ENCODE measurements at regions not wholly inside any gene's neighbourhood (a gene's known extent, or its start where the extent isn't known, plus 50 kb on each side); places are given as distances from the start of the nearest gene placed in this dataset.
A peak's percentile ranks its signal among the peaks of the same experiment; 100 is the strongest.
"Not testable (repeated sequence)": the region's sequence is repeated elsewhere in the genome, so short reads cannot be mapped to it uniquely, and the experiment has no call there.

DNA sequence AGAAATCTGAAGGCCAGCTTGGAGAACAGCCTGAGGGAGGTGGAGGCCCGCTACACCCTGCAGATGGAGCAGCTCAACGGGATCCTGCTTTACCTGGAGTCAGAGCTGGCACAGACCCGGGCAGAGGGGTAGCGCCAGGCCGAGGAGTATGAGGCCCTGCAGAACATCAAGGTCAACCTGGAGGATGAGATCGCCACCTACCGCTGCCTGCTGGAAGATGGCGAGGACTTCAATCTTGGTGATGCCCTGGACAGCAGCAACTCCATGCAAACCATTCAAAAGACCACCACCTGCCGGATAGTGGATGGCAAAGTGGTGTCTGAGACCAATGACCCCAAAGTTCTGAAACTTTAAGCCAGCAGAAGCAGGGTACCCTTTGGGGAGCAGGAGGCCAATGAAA, 318.4 kb downstream of the ZFHX3 start:
- DNase-seq (ENCODE audit: extremely low read depth in 1 of 11, low read depth in 9 of 11, low spot score in 4 of 11) = not testable (repeated sequence)

DNA sequence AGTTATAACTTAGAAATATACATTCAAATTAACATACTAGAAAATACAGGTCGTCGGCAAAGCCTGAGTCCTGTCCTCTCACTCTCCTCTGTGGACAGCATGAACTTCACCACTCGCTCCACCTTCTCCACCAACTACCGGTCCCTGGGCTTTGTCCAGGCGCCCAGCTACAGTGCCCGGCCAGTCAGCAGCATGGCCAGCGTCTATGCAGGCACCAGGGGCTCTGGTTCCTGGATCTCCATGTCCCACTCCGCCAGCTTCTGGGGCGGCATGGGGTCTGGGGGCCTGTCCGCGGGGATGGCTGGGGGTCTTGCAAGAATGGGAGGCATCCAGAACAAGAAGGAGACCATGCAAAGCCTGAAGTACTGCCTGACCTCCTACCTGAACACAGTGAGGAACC, 319.4 kb downstream of the ZFHX3 start:
- no peak for DNase-seq (ENCODE audit: extremely low read depth in 1 of 11, low read depth in 9 of 11, low spot score in 4 of 11)

DNA sequence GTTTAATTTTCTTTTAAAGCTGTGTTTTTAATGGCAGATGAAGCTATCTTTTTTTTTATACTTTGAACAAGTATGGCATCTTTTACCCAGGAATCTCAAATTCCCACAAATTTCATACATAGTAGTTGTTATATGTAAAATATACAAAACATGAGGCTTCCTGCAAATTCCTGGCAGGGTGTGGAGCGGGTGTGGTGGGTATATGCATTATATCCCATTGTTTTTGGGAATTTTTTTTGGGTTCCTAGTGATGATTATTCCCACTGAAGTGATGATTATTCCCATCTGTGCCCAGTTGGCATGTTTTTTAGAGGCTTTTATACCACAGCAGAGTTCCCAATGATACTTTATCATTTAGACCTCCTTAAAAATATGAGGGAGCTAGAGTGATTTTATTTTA, 320.4 kb downstream of the ZFHX3 start:
- DNase-seq (ENCODE audit: extremely low read depth in 1 of 11, low read depth in 9 of 11, low spot score in 4 of 11) = no peak

DNA sequence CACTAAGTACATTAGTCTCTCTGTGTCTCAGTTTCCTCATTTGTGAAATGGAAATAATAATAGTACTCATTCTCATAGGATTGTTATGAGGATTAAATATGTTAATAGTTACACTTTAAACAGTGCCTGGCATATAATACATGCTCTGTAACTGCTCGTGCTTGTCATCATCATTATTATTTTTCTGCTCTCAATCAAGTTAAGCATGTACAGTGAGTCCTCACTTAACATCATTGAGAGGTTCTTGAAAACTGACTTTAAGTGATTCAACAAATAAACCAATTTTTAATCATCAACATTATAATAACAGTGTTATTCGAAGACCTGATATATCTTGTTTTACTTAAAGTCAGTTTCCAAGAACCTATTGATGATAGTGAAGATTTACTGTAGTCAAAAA, 322.3 kb downstream of the ZFHX3 start:
- no peak for DNase-seq (ENCODE audit: extremely low read depth in 1 of 11, low read depth in 9 of 11, low spot score in 4 of 11)

DNA sequence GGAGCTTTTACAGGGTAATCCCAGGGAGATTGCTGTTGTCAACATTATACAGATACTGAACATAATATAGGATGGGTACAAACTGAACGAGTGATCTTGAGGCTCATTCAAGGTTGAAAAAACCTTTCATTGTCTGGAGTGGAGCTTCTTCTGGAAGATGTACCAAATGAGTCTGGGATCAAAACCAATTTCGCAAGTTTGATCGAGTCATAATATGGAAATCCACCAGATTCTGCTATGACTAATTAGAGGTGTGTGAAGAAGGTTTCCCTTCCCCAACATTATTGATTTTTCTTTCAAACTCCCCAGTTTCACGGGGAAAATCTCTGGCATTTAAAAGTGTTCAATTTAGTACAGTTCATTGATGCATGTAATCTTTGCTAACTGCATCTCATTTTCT, 324.1 kb downstream of the ZFHX3 start:
- DNase-seq (ENCODE audit: extremely low read depth in 1 of 11, low read depth in 9 of 11, low spot score in 4 of 11) = no peak

DNA sequence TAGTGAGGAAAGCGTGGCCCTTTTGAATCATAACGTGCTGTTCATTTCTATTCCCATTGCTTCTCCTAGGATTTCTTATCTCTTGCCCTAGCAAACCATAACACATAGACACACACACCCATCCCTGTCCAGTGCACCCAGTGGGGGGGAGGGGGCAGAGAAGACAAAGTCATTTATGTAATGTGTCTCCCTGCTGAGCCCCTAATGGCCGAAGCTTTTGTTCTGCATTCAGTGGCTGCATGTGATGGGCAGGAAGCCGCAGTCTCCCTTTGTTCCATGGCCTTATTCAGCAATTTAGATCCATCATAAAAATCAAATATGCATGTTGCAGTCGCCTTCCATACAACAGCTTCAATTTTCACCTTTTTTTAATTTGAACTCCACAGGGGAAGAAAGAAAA, 325.4 kb downstream of the ZFHX3 start:
- DNase-seq (ENCODE audit: extremely low read depth in 1 of 11, low read depth in 9 of 11, low spot score in 4 of 11) = no peak

DNA sequence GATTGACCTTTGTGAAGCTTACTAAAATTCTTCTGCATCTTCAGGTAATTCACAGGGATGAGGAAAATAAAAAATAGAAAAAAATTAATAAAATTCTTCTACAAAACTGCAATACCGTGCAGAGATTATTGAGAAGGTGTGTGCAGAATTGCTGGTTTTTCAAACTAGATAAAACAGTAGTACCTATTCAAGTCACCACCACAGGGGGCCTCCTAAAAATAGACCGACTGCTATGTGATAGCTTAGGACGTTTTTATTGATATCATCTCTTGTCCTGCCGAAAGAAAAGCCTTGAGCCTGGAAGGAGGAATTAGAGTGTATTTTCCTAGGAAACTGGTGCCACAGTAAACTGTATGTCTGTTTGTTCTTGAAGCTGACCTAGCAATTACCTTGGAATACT, 325.9 kb downstream of the ZFHX3 start:
- DNase-seq (ENCODE audit: extremely low read depth in 1 of 11, low read depth in 9 of 11, low spot score in 4 of 11) = no peak

DNA sequence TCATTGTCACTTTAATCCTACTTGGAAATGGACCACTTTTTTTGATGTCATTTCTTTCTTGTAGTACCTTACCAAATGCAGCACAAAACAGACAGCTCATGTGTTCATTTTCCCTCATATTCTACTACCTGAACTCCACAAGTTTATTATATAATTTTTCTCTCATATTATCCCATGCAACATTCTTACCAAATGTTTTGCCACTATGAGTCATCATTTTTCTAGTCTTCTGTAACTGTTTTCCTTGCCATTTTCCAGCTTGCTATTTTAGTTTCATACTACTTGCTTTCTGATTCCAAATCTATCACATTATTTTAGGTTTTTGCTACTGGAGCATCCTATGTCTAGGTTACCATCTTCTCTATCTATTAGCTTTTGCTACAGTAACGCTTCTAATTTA, 332.7 kb downstream of the ZFHX3 start:
- no peak for DNase-seq (ENCODE audit: extremely low read depth in 1 of 11, low read depth in 9 of 11, low spot score in 4 of 11)

DNA sequence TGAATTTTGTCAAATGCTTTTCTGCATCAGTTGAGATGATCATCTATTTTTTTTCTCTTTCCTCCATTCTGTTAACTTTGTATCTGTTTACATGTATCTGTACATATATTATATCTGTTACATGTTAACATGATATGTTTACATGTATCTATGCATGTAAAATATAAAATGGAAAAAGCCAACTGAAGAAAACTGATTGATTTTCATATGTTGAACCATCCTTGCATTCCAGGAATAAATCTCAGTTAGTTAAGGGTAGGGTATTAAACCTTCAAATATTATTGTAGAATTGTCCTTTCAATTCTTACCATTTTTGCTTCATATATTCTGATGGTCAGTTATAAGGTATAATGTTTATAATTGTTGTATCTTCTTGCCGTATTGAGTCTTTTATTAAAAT, 336.1 kb downstream of the ZFHX3 start:
- no peak for DNase-seq (ENCODE audit: extremely low read depth in 1 of 11, low read depth in 9 of 11, low spot score in 4 of 11)

DNA sequence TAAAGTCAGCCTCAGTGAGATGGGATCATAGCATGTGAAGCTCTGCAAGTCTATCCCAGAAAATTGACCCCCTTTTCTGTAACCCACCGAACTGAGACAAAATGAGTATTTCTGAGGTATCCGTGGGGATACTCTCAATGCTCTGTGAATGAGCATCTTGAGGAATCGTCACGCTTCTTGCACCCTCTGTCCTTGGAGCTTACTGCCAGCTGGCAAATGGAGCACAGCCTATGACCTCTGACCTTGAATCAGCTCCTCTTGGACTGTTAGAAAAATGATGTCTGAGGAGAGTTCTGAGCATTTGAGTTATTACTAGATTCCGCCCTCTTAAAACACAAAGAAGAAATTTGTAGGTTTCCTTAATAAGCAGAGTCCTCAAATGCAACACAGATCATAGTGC, 342.1 kb downstream of the ZFHX3 start:
- DNase-seq (ENCODE audit: extremely low read depth in 1 of 11, low read depth in 9 of 11, low spot score in 4 of 11) = no peak

DNA sequence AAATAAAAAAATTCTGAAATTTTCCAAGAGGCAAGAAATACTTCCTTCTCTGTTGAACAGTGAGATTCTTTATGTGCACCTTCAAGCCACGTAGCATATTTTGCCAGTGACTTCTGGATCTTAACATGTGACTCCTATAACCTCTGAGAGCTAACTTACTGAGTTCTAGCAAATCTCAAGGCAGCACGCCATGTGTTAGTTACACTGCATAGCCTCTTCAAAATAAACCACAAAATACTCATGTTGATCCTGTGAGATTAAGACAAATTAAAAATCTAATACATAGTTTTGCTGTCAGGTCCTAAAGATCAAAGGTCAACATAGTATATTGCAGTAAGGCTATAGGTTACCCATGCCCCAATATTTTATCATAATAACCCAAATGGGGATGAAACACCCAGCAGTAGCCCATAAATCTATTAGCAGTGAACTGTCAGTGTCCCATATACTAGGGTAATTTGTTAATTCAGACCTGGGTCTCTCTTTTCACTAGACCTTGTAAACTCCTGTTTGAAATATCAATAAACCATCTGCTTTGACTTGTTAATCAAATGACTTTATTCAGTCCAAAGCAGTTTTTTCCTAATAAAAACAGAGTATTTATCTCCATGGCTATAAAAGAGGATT, 343.1 kb downstream of the ZFHX3 start:
- peak in 2 of 11 donors; percentile 3 to 11 for DNase-seq (ENCODE audit: extremely low read depth in 1 of 11, low read depth in 9 of 11, low spot score in 4 of 11)

DNA sequence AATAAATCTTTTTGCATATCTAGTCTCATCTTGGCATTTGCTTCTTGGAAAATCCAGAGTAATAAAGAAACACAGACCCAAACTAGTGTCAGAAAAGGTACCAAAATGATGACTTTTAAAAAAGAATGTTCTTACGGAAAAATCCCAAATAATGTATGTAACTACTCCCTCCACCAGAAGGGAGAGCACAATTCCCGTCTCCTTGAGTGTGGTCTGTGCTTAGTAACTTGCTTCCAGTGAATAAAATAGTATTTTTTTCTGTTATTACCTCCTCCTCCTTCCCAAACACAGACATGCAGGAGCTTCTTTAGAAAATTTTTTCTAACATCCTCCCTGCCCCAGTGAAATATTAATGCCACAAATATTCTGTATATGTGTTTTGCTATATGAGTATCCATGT, 358.1 kb downstream of the ZFHX3 start:
- DNase-seq (ENCODE audit: extremely low read depth in 1 of 11, low read depth in 9 of 11, low spot score in 4 of 11) = no peak

DNA sequence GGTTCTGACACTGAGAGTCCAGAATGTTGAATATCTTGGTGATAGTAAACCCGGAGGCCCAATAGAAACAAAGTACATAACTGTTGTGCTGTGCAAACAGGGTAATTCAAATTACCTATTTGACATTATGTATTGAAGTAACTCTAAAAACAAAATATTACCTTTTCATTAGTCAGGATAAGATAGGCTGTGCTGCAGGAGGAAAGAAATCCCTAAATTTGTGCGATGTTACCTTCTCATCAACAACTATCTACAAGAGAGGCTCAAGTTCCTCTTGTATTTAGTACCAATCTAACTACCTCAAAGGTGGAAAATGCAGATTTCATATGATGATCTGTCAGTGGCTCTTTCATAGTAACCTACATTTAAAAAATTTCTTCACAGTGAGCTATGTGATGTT, 367.2 kb downstream of the ZFHX3 start:
- no peak for DNase-seq (ENCODE audit: extremely low read depth in 1 of 11, low read depth in 9 of 11, low spot score in 4 of 11)

DNA sequence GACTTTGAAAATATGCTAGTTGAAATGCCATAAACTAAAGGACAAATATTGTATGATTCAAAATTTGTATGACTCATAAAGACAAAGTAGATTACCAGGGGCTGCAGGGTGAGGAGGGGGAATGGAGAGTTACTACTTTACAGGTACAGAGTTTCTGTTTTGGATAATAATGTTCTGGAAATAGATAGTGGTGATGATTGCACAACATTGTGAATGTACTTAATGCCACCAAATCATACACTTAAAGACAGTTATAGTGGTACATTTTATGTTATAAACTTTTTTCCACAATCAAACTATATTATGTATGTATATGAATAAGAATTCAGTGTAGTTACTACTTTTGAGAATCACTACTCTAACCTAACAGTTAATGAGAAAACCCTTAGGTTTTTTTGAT, 368.1 kb downstream of the ZFHX3 start:
- no peak for DNase-seq (ENCODE audit: extremely low read depth in 1 of 11, low read depth in 9 of 11, low spot score in 4 of 11)

DNA sequence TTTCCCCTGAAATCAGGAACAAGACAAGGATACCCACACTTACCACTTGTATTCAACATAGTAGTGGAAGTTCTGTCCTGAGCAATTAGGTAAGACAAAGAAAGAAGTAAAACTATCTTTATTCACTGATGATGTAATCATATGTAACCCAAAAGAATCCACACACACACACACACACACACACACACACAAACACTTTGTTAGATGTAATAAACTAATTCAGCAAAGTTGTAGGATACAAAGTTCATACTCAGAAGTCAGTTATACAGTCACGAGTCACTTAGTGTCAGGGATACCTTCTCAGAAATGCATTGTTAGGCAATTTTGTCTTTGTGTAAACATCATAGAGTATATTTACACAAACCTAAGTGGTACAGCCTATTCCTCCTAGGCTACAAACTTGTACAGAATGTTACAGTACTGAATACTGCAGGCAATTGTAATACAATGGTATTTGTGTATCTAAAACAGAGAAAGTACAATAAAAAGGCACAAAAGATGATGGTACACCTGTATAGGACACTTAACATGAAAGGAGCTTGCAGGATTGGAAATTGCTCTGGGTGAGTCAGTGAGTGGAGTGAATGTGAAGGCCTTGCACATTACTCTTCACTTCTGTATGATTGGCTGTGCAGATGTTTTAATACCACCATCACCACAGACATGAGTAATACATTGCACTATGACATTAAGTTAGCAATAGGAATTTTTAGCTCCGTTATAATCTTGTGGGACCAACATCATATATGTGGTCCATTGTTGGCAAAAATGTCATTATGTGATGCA, 370.1 kb downstream of the ZFHX3 start:
- no peak for DNase-seq (ENCODE audit: extremely low read depth in 1 of 11, low read depth in 9 of 11, low spot score in 4 of 11)

DNA sequence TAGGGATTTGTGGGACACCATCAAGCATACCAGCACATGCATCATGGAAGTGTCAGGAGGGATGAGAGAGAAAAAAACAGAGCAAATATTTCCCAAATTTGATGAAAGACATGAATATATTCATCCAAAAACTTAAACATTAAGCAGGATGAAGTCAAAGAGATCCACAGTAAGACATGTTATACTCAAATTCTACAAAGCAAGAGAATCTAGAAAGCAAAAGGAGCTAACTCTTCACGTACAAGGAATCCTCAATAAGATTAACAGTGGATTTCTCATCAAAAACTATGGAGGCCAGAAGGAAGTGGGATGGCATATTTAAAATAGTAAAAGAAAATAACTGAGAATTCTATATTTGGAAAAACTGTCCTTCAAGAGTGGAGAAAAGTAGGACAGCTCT, 374.8 kb downstream of the ZFHX3 start:
- no peak for DNase-seq (ENCODE audit: extremely low read depth in 1 of 11, low read depth in 9 of 11, low spot score in 4 of 11)

DNA sequence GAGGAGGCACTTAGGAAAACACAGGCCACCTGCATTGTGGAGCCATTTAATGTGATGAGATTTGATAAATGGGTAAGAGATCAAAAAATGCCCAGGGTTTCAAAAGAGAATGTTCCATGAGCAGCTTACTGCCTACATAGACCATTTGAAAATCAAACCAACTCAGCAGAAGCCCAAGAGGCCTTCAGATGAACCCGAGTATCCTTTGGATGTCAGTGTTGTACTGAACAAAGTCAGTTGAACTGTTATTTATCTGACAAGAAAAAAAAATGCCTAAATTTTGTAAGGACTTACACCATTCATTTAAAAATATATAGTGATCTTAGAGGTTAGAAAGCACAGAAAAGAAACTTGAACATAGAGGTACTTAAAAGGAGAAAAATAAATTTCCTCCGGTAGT, 381.7 kb downstream of the ZFHX3 start:
- DNase-seq (ENCODE audit: extremely low read depth in 1 of 11, low read depth in 9 of 11, low spot score in 4 of 11) = no peak

DNA sequence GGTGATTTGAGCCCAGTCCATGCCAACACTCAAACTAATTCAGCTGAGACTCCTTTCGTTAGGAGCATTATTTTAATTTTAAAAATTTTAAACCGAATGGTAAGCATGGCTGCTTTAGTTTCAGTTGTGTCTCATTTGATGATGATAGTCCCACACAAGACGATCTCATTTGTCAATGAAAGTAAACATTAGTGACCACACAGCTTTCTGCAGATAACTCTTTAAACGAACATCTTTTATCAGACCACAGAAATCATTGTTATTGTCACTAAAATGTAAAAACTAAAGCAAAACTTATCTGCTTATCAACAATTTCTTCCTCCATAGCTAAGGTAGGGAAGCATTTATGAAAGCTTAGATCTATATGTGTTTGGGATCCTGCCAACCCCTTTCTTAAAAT, 382.2 kb downstream of the ZFHX3 start:
- no peak for DNase-seq (ENCODE audit: extremely low read depth in 1 of 11, low read depth in 9 of 11, low spot score in 4 of 11)

DNA sequence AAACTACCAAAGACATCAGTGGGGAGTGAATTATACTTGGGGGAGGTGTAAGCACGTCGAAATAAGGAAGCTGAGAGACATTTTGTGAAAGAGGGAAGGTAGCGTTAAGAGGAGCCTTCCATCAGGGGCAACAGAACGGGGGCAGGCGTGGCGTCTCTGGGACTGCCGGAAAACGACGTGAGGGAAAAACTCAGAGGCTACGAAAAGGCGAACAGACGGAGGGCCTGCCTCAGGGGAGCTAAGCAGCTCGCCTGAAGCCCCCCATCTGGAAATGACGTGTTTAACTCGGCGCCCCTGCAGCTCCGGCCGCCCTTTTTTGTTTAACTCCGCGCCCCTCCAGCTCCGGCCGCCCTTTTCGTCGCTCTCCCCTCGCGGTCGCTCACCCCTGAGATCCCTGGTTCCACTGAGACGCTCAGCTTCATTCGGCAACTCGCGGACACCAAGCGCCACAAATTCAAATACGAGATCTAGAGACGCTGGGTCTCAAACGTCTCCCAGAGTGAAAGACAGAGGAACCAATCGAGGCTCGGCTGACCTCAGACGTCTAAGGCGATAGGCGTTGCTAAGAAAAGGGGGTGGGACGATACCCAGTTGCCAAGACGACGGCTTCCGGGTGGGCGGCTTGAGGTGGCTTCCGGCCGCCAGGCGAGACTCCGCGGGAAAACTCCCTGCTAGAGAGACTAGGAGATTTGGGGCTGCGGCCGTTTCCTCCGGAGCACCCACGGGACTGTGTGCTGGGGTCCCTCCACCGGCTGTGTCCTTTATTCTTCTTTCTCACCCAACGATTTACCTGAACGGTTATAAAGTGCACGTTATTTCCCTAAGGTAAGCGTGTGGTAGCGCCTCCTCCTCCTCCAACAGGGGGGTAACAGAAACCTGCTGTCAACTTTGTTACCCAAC, 383.2 kb downstream of the ZFHX3 start:
- DNase-seq (ENCODE audit: extremely low read depth in 1 of 11, low read depth in 9 of 11, low spot score in 4 of 11) = peak; percentile 96 to 99 (median 98)

DNA sequence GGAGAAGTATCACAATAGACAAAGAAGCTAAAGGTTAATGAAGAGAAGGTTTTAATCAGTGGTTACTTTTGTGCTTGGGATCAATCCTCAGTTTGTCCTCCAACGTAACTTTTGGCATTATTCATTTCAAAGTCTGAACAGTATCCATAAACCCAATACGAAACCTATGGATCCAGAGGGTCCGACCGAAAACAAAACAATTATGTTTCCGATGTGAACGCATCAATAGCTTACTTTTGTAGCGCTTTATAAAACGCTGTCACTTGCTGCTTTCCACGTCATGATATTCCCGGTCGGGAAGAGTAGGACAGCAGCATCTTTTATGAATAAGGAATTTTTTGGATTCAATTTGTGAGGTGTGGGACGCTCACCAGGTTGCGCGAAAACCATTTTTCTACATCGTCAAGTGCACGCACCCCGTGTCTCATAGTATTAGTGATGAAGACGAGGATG, 383.8 kb downstream of the ZFHX3 start:
- peak in 6 of 11 donors; percentile 1 to 20 (median 10) for DNase-seq (ENCODE audit: extremely low read depth in 1 of 11, low read depth in 9 of 11, low spot score in 4 of 11)

All from renal cortex interstitium (tissue), 11 donors.